ENCODE measurements at regions not wholly inside any gene's neighbourhood (a gene's known extent, or its start where the extent isn't known, plus 50 kb on each side); places are given as distances from the start of the nearest gene placed in this dataset.

DNA sequence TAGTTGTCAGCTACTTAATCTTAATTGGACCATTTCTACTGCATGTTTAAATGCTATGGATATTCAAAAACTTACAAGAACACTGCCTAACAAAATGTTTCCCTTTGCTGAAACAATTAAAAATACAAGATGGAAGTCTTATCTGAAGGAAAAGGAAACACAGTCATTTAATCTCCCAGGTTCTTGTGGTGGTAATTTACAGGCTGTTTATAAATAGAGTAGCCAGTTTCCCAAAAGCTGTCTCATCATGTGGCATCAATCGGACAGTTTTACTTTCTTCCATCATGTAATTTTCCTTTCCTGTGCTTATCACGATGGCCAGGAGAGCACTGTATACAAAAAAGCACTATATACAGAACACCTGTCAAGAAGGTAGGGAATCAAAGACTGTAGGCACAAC lies 368.1 kb downstream of the ZEB2 start:
- no peaks in the 10 kb centered on the region for H3K9me3 ChIP-seq (ENCODE audit: control insufficient read depth in 1 of 2, low read length in 2 of 2)
- H3K27ac ChIP-seq (ENCODE audit: low read length) = no peak overlapping the region
- H3K27me3 ChIP-seq (ENCODE audit: low read depth, low read length) = no peaks in the 10 kb centered on the region
- no peaks in the 10 kb centered on the region for H3K36me3 ChIP-seq (ENCODE audit: control insufficient read depth in 1 of 2, insufficient read depth in 2 of 2, low read length in 2 of 2)
- no peaks in the 10 kb centered on the region for H3K4me1 ChIP-seq (ENCODE audit: control insufficient read depth in 1 of 2, insufficient read depth in 2 of 2, low read length in 2 of 2)
- H3K4me3 ChIP-seq (ENCODE audit: low read depth in 1 of 2, low read length in 2 of 2) = no peak overlapping the region

- Histone ChIP-seq H3K4me1 (ENCODE audit: control insufficient read depth in 1 of 2, insufficient read depth in 2 of 2, low read length in 2 of 2) (no peaks in the 10 kb centered on the region), H3K27ac (ENCODE audit: low read length) (no peak overlapping the region), H3K36me3 (ENCODE audit: control insufficient read depth in 1 of 2, insufficient read depth in 2 of 2, low read length in 2 of 2) (no peaks in the 10 kb centered on the region), H3K27me3 (ENCODE audit: low read depth, low read length) (no peaks in the 10 kb centered on the region), H3K9me3 (ENCODE audit: control insufficient read depth in 1 of 2, low read length in 2 of 2) (no peaks in the 10 kb centered on the region), H3K4me3 (ENCODE audit: low read depth in 1 of 2, low read length in 2 of 2) (no peak overlapping the region)
Observed at GRCh38 chr2:144151405-144151804, 368.5 kb downstream of the ZEB2 start.

DNA sequence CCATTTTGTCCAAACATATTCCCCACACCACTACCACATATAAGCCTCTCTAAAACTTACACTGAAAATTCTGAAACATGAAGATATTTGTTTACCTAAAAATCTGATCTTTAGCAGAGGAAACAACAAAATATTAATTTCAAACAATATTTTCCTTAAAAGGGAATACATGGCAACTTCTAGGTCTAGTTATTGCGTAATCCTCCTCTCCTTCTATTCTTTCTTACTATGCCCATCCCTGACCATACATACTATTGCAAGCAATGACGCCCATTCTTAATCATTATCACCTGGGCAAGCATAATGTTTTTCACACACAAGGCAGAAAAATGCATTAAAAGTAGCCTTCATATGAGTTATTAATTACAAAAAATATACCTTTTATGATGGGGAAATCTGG lies 372.6 kb downstream of the ZEB2 start:
- Histone ChIP-seq H3K27ac (ENCODE audit: low read length) (no peak overlapping the region), H3K36me3 (ENCODE audit: control insufficient read depth in 1 of 2, insufficient read depth in 2 of 2, low read length in 2 of 2) (no peaks in the 10 kb centered on the region), H3K27me3 (ENCODE audit: low read depth, low read length) (no peaks in the 10 kb centered on the region), H3K4me3 (ENCODE audit: low read depth in 1 of 2, low read length in 2 of 2) (no peak overlapping the region), H3K4me1 (ENCODE audit: control insufficient read depth in 1 of 2, insufficient read depth in 2 of 2, low read length in 2 of 2) (no peaks in the 10 kb centered on the region), H3K9me3 (ENCODE audit: control insufficient read depth in 1 of 2, low read length in 2 of 2) (no peaks in the 10 kb centered on the region)

DNA sequence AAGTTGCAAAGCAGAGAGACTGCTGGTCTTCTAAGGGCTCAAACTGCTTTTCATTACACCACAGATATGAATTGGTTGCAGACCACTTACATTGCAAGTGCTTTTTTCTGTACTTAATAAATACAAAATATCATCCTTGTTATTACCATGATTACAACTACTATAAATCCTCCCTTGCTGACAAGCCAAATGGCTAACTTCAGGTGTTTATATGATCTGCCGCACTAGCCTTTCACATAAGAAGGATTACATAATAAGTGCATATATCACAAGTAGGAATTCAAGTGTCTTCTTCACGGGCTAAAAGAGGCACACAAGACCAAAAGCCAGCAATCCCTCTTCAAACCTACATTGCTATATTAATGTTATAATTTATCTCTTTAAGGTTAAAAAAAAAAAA lies 373.0 kb downstream of the ZEB2 start:
- no peaks in the 10 kb centered on the region for H3K27me3 ChIP-seq (ENCODE audit: low read depth, low read length)
- H3K4me3 ChIP-seq (ENCODE audit: low read depth in 1 of 2, low read length in 2 of 2) = no peak overlapping the region
- no peak overlapping the region for H3K27ac ChIP-seq (ENCODE audit: low read length)
- H3K4me1 ChIP-seq (ENCODE audit: control insufficient read depth in 1 of 2, insufficient read depth in 2 of 2, low read length in 2 of 2) = no peaks in the 10 kb centered on the region
- H3K36me3 ChIP-seq (ENCODE audit: control insufficient read depth in 1 of 2, insufficient read depth in 2 of 2, low read length in 2 of 2) = no peaks in the 10 kb centered on the region
- no peaks in the 10 kb centered on the region for H3K9me3 ChIP-seq (ENCODE audit: control insufficient read depth in 1 of 2, low read length in 2 of 2)

GRCh38 chr2:144146076-144146475 lies 373.8 kb downstream of the ZEB2 start:
- no peaks in the 10 kb centered on the region for H3K27me3 ChIP-seq (ENCODE audit: low read depth, low read length)
- H3K9me3 ChIP-seq (ENCODE audit: control insufficient read depth in 1 of 2, low read length in 2 of 2) = no peaks in the 10 kb centered on the region
- H3K4me3 ChIP-seq (ENCODE audit: low read depth in 1 of 2, low read length in 2 of 2) = no peak overlapping the region
- no peaks in the 10 kb centered on the region for H3K36me3 ChIP-seq (ENCODE audit: control insufficient read depth in 1 of 2, insufficient read depth in 2 of 2, low read length in 2 of 2)
- H3K4me1 ChIP-seq (ENCODE audit: control insufficient read depth in 1 of 2, insufficient read depth in 2 of 2, low read length in 2 of 2) = no peaks in the 10 kb centered on the region
- H3K27ac ChIP-seq (ENCODE audit: low read length) = no peak overlapping the region

DNA sequence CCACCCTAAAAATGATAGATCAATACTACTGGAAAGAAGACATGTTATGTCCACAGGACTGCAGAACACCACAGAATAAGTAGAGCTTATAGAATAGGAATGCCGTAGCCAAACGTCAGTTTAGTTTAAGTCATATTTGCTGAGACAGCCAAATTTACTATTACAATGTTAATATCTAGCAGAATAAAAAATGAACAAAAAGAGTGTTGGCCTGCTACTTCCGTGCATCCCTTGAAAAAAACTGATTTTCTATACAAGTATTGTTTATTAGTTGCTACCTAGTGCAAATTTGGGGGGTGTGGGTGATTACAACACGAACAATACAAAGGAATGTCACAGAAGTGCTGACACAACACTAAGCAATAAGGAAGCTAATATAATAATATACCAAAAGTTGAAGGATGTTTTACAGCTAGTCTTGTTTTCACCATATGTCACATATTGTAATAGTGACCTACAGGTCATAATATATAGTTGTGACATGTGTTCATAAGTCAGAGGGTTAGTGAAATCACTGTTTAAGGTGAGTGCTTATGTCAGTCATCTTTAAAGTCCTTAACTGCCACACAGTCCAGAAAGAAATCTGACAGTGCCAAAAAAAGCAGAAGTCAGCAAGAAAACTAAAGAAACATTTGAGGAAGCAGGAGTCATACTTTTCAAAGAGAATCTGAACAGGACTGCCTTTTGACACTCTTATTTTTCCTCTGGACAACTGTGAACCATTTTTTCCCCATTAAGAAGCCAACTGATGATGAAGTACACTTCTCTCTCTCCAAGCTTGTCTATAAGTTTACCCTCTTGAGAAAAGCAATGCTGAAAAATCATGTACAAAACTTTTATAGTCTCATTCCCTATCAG lies 376.4 kb downstream of the ZEB2 start:
- H3K27me3 ChIP-seq (ENCODE audit: low read depth, low read length) = no peaks in the 10 kb centered on the region
- no peak overlapping the region for H3K4me3 ChIP-seq (ENCODE audit: low read depth in 1 of 2, low read length in 2 of 2)
- H3K9me3 ChIP-seq (ENCODE audit: control insufficient read depth in 1 of 2, low read length in 2 of 2) = no peaks in the 10 kb centered on the region
- H3K4me1 ChIP-seq (ENCODE audit: control insufficient read depth in 1 of 2, insufficient read depth in 2 of 2, low read length in 2 of 2) = no peaks in the 10 kb centered on the region
- H3K36me3 ChIP-seq (ENCODE audit: control insufficient read depth in 1 of 2, insufficient read depth in 2 of 2, low read length in 2 of 2) = no peaks in the 10 kb centered on the region
- no peak overlapping the region for H3K27ac ChIP-seq (ENCODE audit: low read length)

GRCh38 chr2:144140891-144141290 lies 379.0 kb downstream of the ZEB2 start:
- no peaks in the 10 kb centered on the region for H3K36me3 ChIP-seq (ENCODE audit: control insufficient read depth in 1 of 2, insufficient read depth in 2 of 2, low read length in 2 of 2)
- H3K4me3 ChIP-seq (ENCODE audit: low read depth in 1 of 2, low read length in 2 of 2) = no peak overlapping the region
- H3K9me3 ChIP-seq (ENCODE audit: control insufficient read depth in 1 of 2, low read length in 2 of 2) = no peaks in the 10 kb centered on the region
- H3K27ac ChIP-seq (ENCODE audit: low read length) = no peak overlapping the region
- H3K27me3 ChIP-seq (ENCODE audit: low read depth, low read length) = no peaks in the 10 kb centered on the region
- H3K4me1 ChIP-seq (ENCODE audit: control insufficient read depth in 1 of 2, insufficient read depth in 2 of 2, low read length in 2 of 2) = no peaks in the 10 kb centered on the region

GRCh38 chr2:144137705-144138428 lies 382.1 kb downstream of the ZEB2 start:
- Histone ChIP-seq H3K36me3 (ENCODE audit: control insufficient read depth in 1 of 2, insufficient read depth in 2 of 2, low read length in 2 of 2) (no peaks in the 10 kb centered on the region), H3K9me3 (ENCODE audit: control insufficient read depth in 1 of 2, low read length in 2 of 2) (no peaks in the 10 kb centered on the region), H3K4me1 (ENCODE audit: control insufficient read depth in 1 of 2, insufficient read depth in 2 of 2, low read length in 2 of 2) (no peaks in the 10 kb centered on the region), H3K27ac (ENCODE audit: low read length) (no peak overlapping the region), H3K27me3 (ENCODE audit: low read depth, low read length) (no peaks in the 10 kb centered on the region), H3K4me3 (ENCODE audit: low read depth in 1 of 2, low read length in 2 of 2) (no peak overlapping the region)

- no peaks in the 10 kb centered on the region for H3K27me3 ChIP-seq (ENCODE audit: low read depth, low read length)
- H3K4me1 ChIP-seq (ENCODE audit: control insufficient read depth in 1 of 2, insufficient read depth in 2 of 2, low read length in 2 of 2) = no peaks in the 10 kb centered on the region
- no peaks in the 10 kb centered on the region for H3K9me3 ChIP-seq (ENCODE audit: control insufficient read depth in 1 of 2, low read length in 2 of 2)
- H3K36me3 ChIP-seq (ENCODE audit: control insufficient read depth in 1 of 2, insufficient read depth in 2 of 2, low read length in 2 of 2) = no peaks in the 10 kb centered on the region
- H3K27ac ChIP-seq (ENCODE audit: low read length) = no peak overlapping the region
- H3K4me3 ChIP-seq (ENCODE audit: low read depth in 1 of 2, low read length in 2 of 2) = no peak overlapping the region
Observed at GRCh38 chr2:144137272-144137671, 382.6 kb downstream of the ZEB2 start.

- H3K4me3 ChIP-seq (ENCODE audit: low read depth in 1 of 2, low read length in 2 of 2) = no peak overlapping the region
- H3K27me3 ChIP-seq (ENCODE audit: low read depth, low read length) = no peaks in the 10 kb centered on the region
- H3K36me3 ChIP-seq (ENCODE audit: control insufficient read depth in 1 of 2, insufficient read depth in 2 of 2, low read length in 2 of 2) = no peaks in the 10 kb centered on the region
- no peaks in the 10 kb centered on the region for H3K9me3 ChIP-seq (ENCODE audit: control insufficient read depth in 1 of 2, low read length in 2 of 2)
- no peak overlapping the region for H3K27ac ChIP-seq (ENCODE audit: low read length)
- H3K4me1 ChIP-seq (ENCODE audit: control insufficient read depth in 1 of 2, insufficient read depth in 2 of 2, low read length in 2 of 2) = no peaks in the 10 kb centered on the region
Observed at GRCh38 chr2:144136297-144137010, 383.5 kb downstream of the ZEB2 start.

DNA sequence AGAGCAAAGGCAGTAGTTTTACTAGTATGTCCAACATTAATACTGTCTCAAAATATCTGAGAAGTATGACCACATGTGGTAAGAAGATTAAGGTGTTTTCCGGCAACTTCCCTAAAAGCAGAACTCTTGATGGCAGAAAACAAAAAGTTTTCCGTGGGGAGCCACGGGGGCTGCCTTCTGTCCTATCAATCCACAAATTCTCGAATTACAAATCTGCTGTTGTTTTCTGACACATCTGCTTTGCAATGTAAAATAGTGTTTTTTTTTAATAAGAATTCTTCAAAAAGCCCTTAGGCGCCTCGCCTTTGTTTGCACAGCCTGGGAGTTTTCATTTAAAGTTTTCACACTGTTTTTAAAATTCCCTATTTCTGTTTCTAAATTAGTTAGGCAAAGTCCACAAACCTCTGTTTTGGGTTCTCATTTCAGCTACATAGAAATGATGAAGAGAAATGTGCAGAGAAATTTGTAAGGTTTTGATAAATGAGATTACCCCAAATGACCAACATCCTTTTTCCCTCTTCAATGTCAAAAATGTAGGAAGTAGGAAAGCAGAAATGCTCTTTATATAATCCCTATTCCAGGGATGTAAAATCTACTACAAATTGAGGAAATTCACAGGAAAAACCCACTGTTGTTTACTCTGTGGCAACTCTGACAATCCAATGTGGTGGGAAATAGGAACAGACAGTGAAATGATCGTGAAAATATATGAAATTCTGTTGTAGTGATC lies 385.8 kb downstream of the ZEB2 start:
- H3K27ac ChIP-seq (ENCODE audit: low read length) = no peak overlapping the region
- no peak overlapping the region for H3K4me3 ChIP-seq (ENCODE audit: low read depth in 1 of 2, low read length in 2 of 2)
- H3K4me1 ChIP-seq (ENCODE audit: control insufficient read depth in 1 of 2, insufficient read depth in 2 of 2, low read length in 2 of 2) = no peaks in the 10 kb centered on the region
- H3K27me3 ChIP-seq (ENCODE audit: low read depth, low read length) = no peaks in the 10 kb centered on the region
- H3K36me3 ChIP-seq (ENCODE audit: control insufficient read depth in 1 of 2, insufficient read depth in 2 of 2, low read length in 2 of 2) = no peaks in the 10 kb centered on the region
- H3K9me3 ChIP-seq (ENCODE audit: control insufficient read depth in 1 of 2, low read length in 2 of 2) = no peaks in the 10 kb centered on the region
